ENCODE measurements at regions not wholly inside any gene's neighbourhood (a gene's known extent, or its start where the extent isn't known, plus 50 kb on each side); places are given as distances from the start of the nearest gene placed in this dataset.
A peak's percentile ranks its signal among the peaks of the same experiment; 100 is the strongest.
"Not testable (repeated sequence)": the region's sequence is repeated elsewhere in the genome, so short reads cannot be mapped to it uniquely, and the experiment has no call there.

- DNase-seq = no peak
Observed at GRCh38 chrX:84611843-84612636, 109.8 kb upstream of the HDX start.

- no peak for DNase-seq
Observed at GRCh38 chrX:84634201-84634782, 132.0 kb upstream of the HDX start.

GRCh38 chrX:84666086-84666485 lies 163.8 kb upstream of the HDX start:
- DNase-seq = no peak

- no peak for DNase-seq
Observed at GRCh38 chrX:84690228-84690627, 188.0 kb upstream of the HDX start.

GRCh38 chrX:84709987-84710386 lies 207.7 kb upstream of the HDX start:
- DNase-seq = no peak

GRCh38 chrX:84710611-84711010 lies 208.4 kb upstream of the HDX start:
- DNase-seq = no peak

GRCh38 chrX:84712621-84713020 lies 210.4 kb upstream of the HDX start:
- DNase-seq = no peak

GRCh38 chrX:84715315-84715714 lies 213.1 kb upstream of the HDX start:
- DNase-seq = no peak

GRCh38 chrX:84717343-84717742 lies 215.1 kb upstream of the HDX start:
- no peak for DNase-seq

GRCh38 chrX:84721416-84721815 lies 219.2 kb upstream of the HDX start:
- DNase-seq = no peak

GRCh38 chrX:84724576-84724975 lies 222.3 kb upstream of the HDX start:
- no peak for DNase-seq

- DNase-seq = no peak
Observed at GRCh38 chrX:84729408-84729807, 227.2 kb upstream of the HDX start.

GRCh38 chrX:84729809-84730208 lies 227.6 kb upstream of the HDX start:
- peak; percentile 50 for DNase-seq

GRCh38 chrX:84735025-84735424 lies 232.8 kb upstream of the HDX start:
- DNase-seq = no peak

- DNase-seq = no peak
Observed at GRCh38 chrX:84737471-84737871, 235.2 kb upstream of the HDX start.

GRCh38 chrX:84747516-84747915 lies 245.3 kb upstream of the HDX start:
- no peak for DNase-seq

GRCh38 chrX:84748965-84749656 lies 246.9 kb upstream of the HDX start:
- DNase-seq = no peak

- DNase-seq = no peak
Observed at GRCh38 chrX:84760560-84760959, 243.1 kb upstream of the APOOL start.

GRCh38 chrX:84796321-84796720 lies 207.4 kb upstream of the APOOL start:
- DNase-seq = no peak

- no peak for DNase-seq
Observed at GRCh38 chrX:84830836-84831235, 172.8 kb upstream of the APOOL start.

- DNase-seq = not testable (repeated sequence)
Observed at GRCh38 chrX:84846541-84846940, 157.1 kb upstream of the APOOL start.

- DNase-seq = not testable (repeated sequence)
Observed at GRCh38 chrX:84851183-84851582, 152.5 kb upstream of the APOOL start.

- DNase-seq = not testable (repeated sequence)
Observed at GRCh38 chrX:84856791-84857190, 146.9 kb upstream of the APOOL start.

GRCh38 chrX:84858771-84859170 lies 144.9 kb upstream of the APOOL start:
- not testable (repeated sequence) for DNase-seq

Data from DMS 273 treated with DMSO at 0.1 percent for 48 hours (cell line).